ENCODE measurements at regions not wholly inside any gene's neighbourhood (a gene's known extent, or its start where the extent isn't known, plus 50 kb on each side); places are given as distances from the start of the nearest gene placed in this dataset.
"Not testable (repeated sequence)": the region's sequence is repeated elsewhere in the genome, so short reads cannot be mapped to it uniquely, and the experiment has no call there.

- not testable (repeated sequence) for DNase-seq (ENCODE audit: low read depth in 3 of 3)
Observed at GRCh38 chr13:31607531-31607930, 131.8 kb upstream of the RXFP2 start.

- not testable (repeated sequence) for DNase-seq (ENCODE audit: low read depth in 3 of 3)
Observed at GRCh38 chr13:31608780-31609179, 130.5 kb upstream of the RXFP2 start.

GRCh38 chr13:31610270-31610998 is 128.9 kb upstream of the RXFP2 start:
- DNase-seq (ENCODE audit: low read depth in 3 of 3): no peak

- DNase-seq (ENCODE audit: low read depth in 3 of 3): no peak
Observed at GRCh38 chr13:31611214-31611613, 128.1 kb upstream of the RXFP2 start.

- DNase-seq (ENCODE audit: low read depth in 3 of 3): no peak
Observed at GRCh38 chr13:31614073-31614472, 125.3 kb upstream of the RXFP2 start.

GRCh38 chr13:31614704-31615103 is 124.6 kb upstream of the RXFP2 start:
- DNase-seq (ENCODE audit: low read depth in 3 of 3): no peak

GRCh38 chr13:31625115-31625514 is 114.2 kb upstream of the RXFP2 start:
- no peak for DNase-seq (ENCODE audit: low read depth in 3 of 3)

- no peak for DNase-seq (ENCODE audit: low read depth in 3 of 3)
Observed at GRCh38 chr13:31627097-31627845, 112.1 kb upstream of the RXFP2 start.

- DNase-seq (ENCODE audit: low read depth in 3 of 3): no peak
Observed at GRCh38 chr13:31629085-31629780, 110.1 kb upstream of the RXFP2 start.

- DNase-seq (ENCODE audit: low read depth in 3 of 3): no peak
Observed at GRCh38 chr13:31631071-31631470, 108.3 kb upstream of the RXFP2 start.

GRCh38 chr13:31631746-31632145 is 107.6 kb upstream of the RXFP2 start:
- no peak for DNase-seq (ENCODE audit: low read depth in 3 of 3)

GRCh38 chr13:31638577-31638976 is 100.7 kb upstream of the RXFP2 start:
- DNase-seq (ENCODE audit: low read depth in 3 of 3): no peak

GRCh38 chr13:31639443-31640163 is 99.7 kb upstream of the RXFP2 start:
- DNase-seq (ENCODE audit: low read depth in 3 of 3): no peak

- DNase-seq (ENCODE audit: low read depth in 3 of 3): no peak
Observed at GRCh38 chr13:31649766-31650165, 89.6 kb upstream of the RXFP2 start.

GRCh38 chr13:31653730-31654129 is 85.6 kb upstream of the RXFP2 start:
- DNase-seq (ENCODE audit: low read depth in 3 of 3): no peak

GRCh38 chr13:31663880-31664585 is 75.3 kb upstream of the RXFP2 start:
- DNase-seq (ENCODE audit: low read depth in 3 of 3): no peak

- no peak for DNase-seq (ENCODE audit: low read depth in 3 of 3)
Observed at GRCh38 chr13:31670831-31671617, 68.3 kb upstream of the RXFP2 start.

- no peak for DNase-seq (ENCODE audit: low read depth in 3 of 3)
Observed at GRCh38 chr13:31674051-31674450, 65.3 kb upstream of the RXFP2 start.

GRCh38 chr13:31675440-31675953 is 63.8 kb upstream of the RXFP2 start:
- no peak for DNase-seq (ENCODE audit: low read depth in 3 of 3)

GRCh38 chr13:31681133-31681532 is 58.2 kb upstream of the RXFP2 start:
- no peak for DNase-seq (ENCODE audit: low read depth in 3 of 3)

Measured in stimulated activated CD4-positive, alpha-beta T cell treated with anti-CD3 and anti-CD28 coated beads, TNF-alpha, amount 100 ng/mL, for 4 hours (primary cell).